ENCODE measurements at regions not wholly inside any gene's neighbourhood (a gene's known extent, or its start where the extent isn't known, plus 50 kb on each side); places are given as distances from the start of the nearest gene placed in this dataset.
A peak's percentile ranks its signal among the peaks of the same experiment; 100 is the strongest.

DNA sequence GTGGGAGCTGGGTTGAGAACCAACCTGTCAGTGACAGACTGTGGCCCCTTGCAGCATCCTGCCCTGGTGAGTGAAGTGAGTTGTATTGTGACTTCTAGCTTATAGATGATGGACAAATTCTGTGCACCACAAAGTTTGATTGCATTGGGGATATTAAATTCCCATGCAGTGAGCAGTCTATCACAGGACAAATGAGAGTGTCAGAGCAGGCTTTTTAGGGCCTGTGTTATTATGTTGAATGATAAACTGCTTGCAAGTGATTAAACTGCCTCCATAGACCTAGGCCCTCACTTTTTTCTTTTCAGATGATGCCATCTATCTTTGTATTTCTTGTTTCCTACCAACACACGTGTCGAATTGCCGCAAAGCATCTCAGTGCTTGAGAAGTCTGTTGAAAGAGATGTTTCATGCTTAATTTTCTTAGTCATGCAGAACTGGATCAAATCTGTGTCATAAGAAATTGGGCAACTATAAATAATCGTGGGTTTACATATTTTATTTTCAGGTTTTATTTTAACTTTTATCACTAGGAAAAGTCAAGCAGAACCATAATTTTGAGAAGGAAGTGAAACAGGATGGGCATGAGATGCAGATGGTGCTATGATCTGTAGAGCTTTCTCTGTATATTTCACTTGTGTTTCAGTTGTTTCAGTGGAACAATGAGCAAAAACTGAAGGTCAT lies 199.2 kb downstream of the S1PR1 start:
- H3K4me3 ChIP-seq (replicated peaks in 1 of 2; ENCODE audit: low read depth in 2 of 2, low read length in 2 of 2) = no peak overlapping the region
- TF ChIP-seq, protein P1, sequence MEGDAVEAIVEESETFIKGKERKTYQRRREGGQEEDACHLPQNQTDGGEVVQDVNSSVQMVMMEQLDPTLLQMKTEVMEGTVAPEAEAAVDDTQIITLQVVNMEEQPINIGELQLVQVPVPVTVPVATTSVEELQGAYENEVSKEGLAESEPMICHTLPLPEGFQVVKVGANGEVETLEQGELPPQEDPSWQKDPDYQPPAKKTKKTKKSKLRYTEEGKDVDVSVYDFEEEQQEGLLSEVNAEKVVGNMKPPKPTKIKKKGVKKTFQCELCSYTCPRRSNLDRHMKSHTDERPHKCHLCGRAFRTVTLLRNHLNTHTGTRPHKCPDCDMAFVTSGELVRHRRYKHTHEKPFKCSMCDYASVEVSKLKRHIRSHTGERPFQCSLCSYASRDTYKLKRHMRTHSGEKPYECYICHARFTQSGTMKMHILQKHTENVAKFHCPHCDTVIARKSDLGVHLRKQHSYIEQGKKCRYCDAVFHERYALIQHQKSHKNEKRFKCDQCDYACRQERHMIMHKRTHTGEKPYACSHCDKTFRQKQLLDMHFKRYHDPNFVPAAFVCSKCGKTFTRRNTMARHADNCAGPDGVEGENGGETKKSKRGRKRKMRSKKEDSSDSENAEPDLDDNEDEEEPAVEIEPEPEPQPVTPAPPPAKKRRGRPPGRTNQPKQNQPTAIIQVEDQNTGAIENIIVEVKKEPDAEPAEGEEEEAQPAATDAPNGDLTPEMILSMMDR (IDR thresholded peaks at IDR 0.05; ENCODE audit: low read depth, low read length) = no peak
- DNase-seq (ENCODE audit: low read depth in 2 of 2) = no peak

DNA sequence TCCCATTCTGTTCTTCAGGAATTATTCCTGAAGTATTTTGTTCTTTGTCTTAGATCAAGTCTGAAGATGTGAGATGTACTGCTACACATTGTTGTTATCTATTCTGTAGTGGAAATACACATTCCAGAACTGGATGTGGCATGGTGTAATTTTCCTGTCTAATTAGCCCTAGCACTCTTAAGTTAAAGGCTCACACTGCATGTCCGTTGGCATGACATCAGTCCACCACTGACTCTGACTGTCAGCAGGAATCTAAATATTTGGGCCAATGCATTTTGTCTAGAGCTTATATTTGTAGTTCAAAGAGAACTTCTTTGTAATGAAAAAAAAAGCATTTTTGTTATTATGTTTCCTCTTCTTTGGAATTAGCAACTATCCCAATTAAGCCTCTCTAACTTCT lies 201.0 kb downstream of the S1PR1 start:
- H3K4me3 ChIP-seq (replicated peaks in 1 of 2; ENCODE audit: low read depth in 2 of 2, low read length in 2 of 2) = no peak overlapping the region
- TF ChIP-seq, protein P1 (IDR thresholded peaks at IDR 0.05; ENCODE audit: low read depth, low read length) = no peak
- DNase-seq (ENCODE audit: low read depth in 2 of 2) = no peak

DNA sequence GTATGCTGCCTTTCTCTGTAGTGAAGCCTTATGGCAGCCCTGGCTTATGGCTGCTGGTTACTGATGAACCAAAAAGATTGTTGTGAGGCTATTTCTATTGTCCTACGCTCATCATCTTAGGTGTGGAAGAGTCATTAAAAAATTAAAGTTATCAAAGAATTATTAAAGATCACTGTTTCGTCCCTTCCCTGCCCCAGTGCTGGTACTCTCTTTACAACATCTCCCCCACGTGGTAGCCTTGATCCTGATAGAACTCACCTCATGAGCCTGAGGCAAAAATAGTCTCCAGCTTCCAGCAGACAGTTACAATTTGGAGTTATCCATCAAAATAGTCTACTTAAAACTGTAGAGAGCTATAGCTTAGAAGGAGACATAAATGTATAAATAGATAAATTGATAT lies 201.5 kb downstream of the S1PR1 start:
- peak; percentile 12 to 28 for DNase-seq (ENCODE audit: low read depth in 2 of 2)
- no peak overlapping the region for H3K4me3 ChIP-seq (replicated peaks in 1 of 2; ENCODE audit: low read depth in 2 of 2, low read length in 2 of 2)
- TF ChIP-seq, protein P1 (IDR thresholded peaks at IDR 0.05; ENCODE audit: low read depth, low read length) = peak; percentile 31

DNA sequence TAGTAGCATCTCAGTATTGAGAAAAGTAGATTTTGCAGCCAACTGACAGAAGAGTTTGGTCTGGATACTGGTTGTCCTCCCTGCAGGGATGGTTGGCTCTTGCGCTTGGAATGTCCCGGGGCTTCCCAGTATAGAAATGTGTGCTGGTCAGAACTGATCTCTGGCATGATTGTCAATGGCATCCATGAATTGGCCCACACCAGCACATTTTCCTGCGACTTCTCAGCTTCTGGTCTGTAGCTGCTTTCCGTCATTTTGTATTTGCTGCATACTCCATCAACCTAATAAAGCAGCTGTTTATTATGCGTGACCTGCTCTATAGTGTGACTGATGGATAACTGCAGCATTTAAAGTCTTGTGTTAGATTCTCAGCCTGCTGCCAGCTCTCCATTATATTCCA lies 203.7 kb downstream of the S1PR1 start:
- H3K4me3 ChIP-seq (replicated peaks in 1 of 2; ENCODE audit: low read depth in 2 of 2, low read length in 2 of 2) = no peak overlapping the region
- DNase-seq (ENCODE audit: low read depth in 2 of 2) = no peak
- TF ChIP-seq, protein P1 (IDR thresholded peaks at IDR 0.05; ENCODE audit: low read depth, low read length) = no peak

DNA sequence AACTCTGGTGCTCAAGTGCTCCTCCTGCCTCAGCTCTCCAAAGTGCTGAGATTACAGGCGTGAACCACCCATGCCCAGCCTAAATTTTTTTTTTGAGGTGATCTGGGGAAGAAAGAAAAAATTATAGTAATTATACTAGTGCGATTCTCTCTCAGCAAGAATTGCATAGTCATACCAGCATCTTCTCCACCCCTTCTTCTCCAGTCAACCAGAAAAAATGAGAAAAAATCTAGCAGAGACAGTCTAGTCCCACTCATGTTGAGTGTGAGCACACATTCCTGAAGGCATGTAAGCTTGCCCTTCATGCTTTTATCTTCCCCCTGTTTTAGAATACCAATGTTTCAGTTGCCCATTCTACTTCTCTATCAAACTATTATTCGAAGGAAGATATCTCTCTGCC lies 207.6 kb downstream of the S1PR1 start:
- TF ChIP-seq, protein P1 (IDR thresholded peaks at IDR 0.05; ENCODE audit: low read depth, low read length) = no peak
- no peak overlapping the region for H3K4me3 ChIP-seq (replicated peaks in 1 of 2; ENCODE audit: low read depth in 2 of 2, low read length in 2 of 2)
- no peak for DNase-seq (ENCODE audit: low read depth in 2 of 2)

DNA sequence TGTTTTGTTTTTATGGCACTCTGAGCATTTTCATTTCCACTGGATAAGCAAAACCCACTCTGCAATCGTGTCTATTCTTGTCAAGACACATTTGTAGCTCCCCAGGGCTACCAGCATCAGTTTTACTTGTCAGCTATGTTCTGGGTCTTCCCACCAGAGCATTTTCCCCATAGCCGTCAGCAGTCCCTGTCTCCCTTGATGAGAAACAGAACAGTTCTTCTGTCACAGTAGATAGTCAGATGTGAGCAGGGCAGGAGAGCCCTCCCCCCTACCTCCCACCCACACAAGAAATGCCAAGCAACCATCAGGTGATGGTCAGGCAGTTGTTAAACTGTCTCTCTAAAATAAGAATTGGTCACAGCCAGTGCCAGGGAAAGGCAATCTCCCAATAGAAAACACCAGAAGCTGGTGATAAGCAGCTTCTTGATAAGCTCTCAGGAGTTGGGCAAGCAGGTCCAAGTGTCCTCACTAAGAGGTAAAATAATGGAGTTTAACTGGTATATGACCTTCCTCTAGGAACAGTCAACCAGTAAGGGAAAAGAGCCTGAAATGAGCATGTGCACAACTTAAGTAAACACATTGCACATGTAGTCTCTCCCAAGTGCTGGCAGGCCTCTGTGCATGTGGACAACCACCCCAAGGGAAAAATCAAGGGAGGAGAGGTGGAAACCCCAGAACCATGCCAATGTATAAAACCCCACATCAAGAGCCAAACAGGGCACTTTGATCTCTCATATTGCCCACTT lies 208.2 kb downstream of the S1PR1 start:
- no peak overlapping the region for H3K4me3 ChIP-seq (replicated peaks in 1 of 2; ENCODE audit: low read depth in 2 of 2, low read length in 2 of 2)
- TF ChIP-seq, protein P1 (IDR thresholded peaks at IDR 0.05; ENCODE audit: low read depth, low read length) = no peak
- no peak for DNase-seq (ENCODE audit: low read depth in 2 of 2)

Measured in cardiac fibroblast (primary cell).